HG03139 (cell line): ENCODE measurements at regions not wholly inside any gene's neighbourhood (a gene's known extent, or its start where the extent isn't known, plus 50 kb on each side); places are given as distances from the start of the nearest gene placed in this dataset.

ENCODE experiments used
- ATAC-seq: cut with Tn5 transposase; IDR thresholded peaks from one replicate; pipeline ENCODE4 v1.9.1; 2021; ENCODE audit not compliant: unreplicated experiment

- ATAC-seq = no peak
These were observed 701.4 kb downstream of the FGF9 start for GRCh38 chr13:22372261-22372660.

DNA sequence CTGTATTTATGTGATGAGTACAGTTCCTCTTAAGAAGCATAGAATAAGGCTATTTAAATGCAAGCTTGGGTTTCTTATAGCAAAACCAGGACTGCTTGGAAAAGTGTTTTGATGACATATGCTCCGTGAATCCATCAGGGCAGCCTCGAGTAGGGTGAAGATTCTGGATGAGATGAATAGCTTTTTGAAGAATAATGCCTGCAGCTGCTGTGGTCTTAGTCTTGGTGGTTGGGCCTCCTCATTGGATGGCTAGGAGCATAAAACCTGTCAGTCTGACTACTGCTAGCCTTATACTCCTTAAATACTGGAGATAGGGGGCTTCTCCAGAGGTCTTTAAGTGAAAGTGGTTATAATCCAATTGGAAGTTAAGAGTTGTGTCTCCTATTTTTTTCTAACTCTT lies 704.3 kb downstream of the FGF9 start:
- no peak for ATAC-seq

GRCh38 chr13:22387899-22388298 lies 717.0 kb downstream of the FGF9 start:
- ATAC-seq = no peak

DNA sequence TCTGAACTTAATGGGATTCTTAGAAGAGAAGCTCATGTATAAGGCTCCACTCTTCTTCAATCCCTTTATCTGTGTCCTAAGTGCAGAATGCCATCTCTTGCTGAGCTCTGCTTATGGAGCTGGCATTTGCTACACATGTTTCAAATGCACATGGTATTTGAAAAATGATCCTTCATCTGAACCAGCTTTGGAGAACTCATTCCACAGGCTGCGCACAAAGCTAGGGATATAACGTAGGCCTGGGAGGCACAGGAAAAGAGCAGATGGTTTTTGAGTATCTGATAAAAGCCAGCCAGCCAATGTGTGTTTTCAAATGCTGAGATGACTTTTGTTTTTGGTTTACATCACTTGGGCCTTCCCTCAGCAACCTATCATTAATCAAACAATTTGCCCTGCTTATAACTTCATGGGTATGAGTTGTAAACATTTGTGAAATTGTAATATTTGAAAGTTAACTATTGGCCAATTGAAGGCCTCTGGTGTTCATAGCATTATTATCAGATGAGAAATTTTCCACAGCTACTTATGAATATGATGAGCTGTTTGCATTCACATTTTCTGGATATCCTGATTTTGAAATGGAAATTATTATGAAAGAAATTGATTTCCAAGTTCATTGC lies 729.0 kb downstream of the FGF9 start:
- no peak for ATAC-seq

GRCh38 chr13:22402682-22403081 lies 731.8 kb downstream of the FGF9 start:
- ATAC-seq = no peak

- ATAC-seq = no peak
These were observed 732.3 kb downstream of the FGF9 start for GRCh38 chr13:22403144-22403543.

DNA sequence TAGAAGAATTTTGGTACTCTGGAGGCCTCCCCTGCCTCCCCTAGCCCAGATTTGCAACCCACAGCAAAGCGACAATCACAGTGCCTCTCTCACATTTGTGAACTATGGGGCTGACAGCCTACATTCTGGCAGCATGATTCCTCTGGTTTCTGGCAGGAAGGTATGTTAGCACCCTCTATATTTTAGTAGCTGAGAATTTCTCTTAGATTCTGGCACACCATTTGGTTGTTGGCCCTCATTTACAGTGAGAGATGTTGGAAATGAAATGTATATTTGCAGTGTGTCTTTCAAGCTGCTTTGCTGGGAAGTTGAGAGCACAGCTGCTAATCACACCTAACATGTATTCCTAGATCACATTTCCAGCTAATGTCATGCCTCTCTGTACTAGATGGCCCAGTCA lies 735.0 kb downstream of the FGF9 start:
- ATAC-seq = no peak

DNA sequence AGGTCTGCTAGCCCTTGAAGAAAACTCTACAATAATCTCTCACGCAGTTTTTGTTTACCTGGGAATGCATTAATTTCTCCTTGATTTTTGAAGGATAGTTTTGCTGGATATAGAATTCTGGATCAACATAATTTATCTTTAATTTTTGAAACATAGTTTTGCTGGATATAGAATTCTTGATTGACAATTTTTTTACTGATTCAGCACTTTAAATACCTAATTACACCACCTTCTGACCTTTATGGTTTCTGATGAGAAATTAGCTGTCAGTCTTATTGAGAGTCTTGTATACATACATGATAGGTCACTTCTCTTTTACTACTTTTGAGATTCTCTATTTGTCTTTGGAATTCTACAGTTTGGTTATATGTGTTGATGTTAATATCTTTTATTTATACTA lies 741.6 kb downstream of the FGF9 start:
- ATAC-seq = no peak

GRCh38 chr13:22422023-22422422 lies 751.1 kb downstream of the FGF9 start:
- ATAC-seq = no peak

- no peak for ATAC-seq
These were observed 751.8 kb downstream of the FGF9 start for GRCh38 chr13:22422712-22423111.

- ATAC-seq = no peak
These were observed 752.4 kb downstream of the FGF9 start for GRCh38 chr13:22423261-22423660.

DNA sequence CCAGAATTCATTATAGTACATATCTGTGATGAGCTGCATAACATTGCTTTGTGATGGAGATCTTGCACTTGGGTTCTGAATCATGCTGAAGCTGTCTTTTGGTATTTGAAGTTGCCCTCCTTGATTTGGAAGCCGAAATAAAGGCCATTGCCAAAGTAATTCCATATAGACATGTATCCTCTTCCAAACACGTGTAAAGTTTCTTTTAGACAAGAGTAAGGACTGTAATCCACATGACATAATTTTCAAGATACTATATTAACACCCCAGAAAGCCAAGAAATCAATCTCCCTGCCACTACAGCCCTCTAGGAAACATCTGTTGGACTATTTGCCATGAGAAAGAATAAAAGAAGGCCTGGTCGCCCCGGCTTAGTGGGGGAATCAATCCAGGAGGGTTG lies 754.2 kb downstream of the FGF9 start:
- no peak for ATAC-seq

- no peak for ATAC-seq
These were observed 753.7 kb upstream of the SGCG start for GRCh38 chr13:22427066-22427465.

GRCh38 chr13:22427783-22428182 lies 753.0 kb upstream of the SGCG start:
- ATAC-seq = no peak

GRCh38 chr13:22428188-22428828 lies 752.5 kb upstream of the SGCG start:
- ATAC-seq = no peak

DNA sequence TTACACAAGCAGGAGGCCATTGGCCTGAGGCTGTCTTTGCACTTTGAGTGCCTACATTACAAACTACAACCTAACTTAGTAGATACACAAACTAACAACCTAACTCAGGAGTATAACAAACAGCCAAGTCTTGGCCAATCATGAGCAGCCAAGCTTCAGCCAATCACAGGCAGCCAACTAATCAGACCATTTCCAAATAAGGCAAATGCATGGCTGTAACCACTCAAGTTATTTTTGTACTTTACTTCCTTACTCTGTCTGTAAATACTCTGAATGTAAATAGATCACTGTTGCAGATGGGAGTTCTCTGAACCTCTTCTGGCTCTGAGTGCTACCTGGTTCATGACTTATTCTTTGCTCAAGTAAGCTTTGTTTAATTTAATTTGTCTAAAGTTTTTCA lies 748.1 kb upstream of the SGCG start:
- no peak for ATAC-seq

- no peak for ATAC-seq
These were observed 733.5 kb upstream of the SGCG start for GRCh38 chr13:22447132-22447886.

DNA sequence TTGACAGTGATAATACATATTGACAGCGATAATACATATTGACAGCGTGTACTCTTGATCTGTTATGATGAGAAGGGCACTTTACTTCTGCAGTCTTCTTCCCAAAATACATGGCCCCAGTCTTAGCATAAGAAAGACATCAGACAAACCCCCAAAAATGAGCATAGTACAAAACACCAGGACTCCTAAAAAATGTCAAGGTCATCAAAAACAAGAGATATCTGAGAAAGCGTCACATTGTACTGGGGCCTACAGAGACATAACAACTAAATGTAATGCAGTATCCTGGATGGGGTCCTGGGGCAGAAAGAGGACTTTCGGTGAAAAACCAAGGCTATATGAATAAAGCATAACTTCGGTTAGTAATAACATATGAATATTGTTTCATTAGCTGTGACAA lies 731.5 kb upstream of the SGCG start:
- ATAC-seq = no peak

DNA sequence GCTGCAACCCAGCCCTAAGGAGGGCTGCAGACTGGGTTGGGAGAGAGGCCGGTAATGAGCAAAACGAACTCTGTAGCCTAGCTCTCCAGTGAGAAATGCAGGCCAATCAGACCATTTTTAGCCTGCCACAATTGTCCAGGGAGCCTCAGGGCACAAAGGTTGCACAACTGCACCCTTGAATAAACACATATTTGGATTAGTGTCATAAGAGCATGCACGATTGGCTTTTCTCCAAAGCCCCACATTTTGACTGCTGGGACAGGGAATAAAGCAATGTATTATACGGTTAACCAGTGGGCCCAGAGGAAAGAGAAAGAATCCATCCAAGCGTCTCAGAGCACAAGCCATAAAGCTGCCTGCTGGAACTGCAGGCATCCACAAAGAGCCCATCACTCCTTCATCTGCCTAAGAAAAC lies 729.4 kb upstream of the SGCG start:
- no peak for ATAC-seq

DNA sequence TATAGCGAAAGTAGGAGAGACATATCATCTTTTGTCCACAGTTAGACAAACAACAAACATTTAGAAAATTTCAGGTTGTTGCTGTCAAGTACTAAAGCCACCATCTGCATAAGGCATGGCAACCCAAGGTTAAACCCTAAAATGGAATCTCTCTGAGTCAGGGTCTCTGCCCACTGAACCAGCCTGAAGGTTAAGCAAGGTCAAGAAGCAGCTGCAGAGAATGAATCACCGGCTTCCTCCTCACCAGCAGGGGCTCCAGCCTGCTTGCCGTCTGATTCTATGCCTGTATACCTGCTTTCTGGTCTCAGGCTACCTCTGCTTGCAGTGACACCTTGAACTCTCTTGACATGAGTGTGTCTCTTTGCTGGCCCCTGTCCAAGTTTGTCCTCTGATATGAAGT lies 726.2 kb upstream of the SGCG start:
- no peak for ATAC-seq

DNA sequence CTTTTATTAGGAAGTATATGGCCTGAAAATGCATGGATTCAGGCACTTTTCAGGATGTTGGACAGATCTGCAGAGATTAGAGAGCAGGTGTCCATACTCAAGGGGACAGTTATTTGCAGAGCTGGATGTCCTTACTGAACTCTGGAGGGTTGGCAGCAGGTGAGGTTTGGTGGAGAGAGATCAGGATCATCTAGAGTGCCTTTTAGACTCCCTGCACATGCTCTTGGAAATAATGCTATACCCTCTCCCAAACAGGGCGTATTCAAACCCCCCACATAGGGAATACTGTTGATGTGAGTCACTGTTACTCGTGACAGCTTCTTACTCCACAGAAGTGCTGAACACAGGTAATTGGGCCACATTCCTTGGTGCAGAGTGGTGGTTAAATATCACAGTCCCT lies 725.7 kb upstream of the SGCG start:
- ATAC-seq = no peak

DNA sequence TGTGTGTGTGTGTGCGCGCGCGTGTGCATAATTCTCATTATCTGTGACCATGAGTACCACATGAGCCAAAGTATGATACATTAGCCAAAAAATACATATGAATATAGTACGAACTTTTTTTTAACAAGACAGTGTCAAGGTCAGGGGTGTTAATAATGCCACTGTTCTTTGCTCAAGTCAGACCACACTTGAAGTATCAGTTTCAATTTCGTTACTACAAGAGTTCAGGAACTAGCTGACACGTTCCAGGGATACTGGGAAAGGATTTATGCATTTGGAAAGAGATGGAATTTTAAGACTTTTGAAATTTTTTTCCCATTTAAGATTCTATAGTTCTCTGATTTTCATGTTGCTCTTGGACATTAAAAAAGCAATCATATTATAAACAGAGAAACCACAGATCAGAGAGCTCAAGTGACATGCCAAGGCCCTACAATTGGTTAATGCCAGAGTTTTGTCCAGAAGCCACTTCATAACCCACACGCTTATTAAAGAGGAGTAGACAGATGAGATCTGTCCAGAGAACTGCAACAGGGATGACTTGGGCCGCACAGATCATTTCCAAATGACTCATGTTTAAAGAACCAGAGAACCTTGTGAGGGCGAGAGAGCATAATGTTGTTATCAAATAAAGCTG lies 718.8 kb upstream of the SGCG start:
- ATAC-seq = no peak
